ENCODE measurements at regions not wholly inside any gene's neighbourhood (a gene's known extent, or its start where the extent isn't known, plus 50 kb on each side); places are given as distances from the start of the nearest gene placed in this dataset.
"Not testable (repeated sequence)": the region's sequence is repeated elsewhere in the genome, so short reads cannot be mapped to it uniquely, and the experiment has no call there.

DNA sequence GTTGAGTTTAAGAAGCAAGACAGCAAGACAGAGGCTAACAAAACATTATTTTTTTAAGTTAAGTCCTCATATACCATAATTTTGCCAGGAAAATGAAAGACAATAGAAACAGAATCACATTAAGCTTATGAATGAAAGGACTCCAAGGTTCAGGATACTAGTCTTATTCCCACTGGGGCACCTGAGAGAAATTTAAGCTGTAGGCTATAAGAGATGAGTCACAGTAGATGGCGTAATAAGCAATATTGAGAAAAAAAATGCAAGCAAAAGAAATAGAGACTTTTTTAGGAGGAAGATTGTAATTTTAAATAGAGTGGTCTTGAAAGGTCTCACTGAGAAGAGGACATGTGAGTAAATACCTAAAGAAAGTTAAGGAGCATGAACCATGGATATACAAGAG is 57.1 kb upstream of the KIF2B start:
- TF ChIP-seq, protein P1, sequence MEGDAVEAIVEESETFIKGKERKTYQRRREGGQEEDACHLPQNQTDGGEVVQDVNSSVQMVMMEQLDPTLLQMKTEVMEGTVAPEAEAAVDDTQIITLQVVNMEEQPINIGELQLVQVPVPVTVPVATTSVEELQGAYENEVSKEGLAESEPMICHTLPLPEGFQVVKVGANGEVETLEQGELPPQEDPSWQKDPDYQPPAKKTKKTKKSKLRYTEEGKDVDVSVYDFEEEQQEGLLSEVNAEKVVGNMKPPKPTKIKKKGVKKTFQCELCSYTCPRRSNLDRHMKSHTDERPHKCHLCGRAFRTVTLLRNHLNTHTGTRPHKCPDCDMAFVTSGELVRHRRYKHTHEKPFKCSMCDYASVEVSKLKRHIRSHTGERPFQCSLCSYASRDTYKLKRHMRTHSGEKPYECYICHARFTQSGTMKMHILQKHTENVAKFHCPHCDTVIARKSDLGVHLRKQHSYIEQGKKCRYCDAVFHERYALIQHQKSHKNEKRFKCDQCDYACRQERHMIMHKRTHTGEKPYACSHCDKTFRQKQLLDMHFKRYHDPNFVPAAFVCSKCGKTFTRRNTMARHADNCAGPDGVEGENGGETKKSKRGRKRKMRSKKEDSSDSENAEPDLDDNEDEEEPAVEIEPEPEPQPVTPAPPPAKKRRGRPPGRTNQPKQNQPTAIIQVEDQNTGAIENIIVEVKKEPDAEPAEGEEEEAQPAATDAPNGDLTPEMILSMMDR (IDR thresholded peaks at IDR 0.05; ENCODE audit: insufficient read depth, missing control alignments): no peak
- DNase-seq (ENCODE audit: insufficient read length, low spot score): no peak
- FAIRE-seq: no peak

DNA sequence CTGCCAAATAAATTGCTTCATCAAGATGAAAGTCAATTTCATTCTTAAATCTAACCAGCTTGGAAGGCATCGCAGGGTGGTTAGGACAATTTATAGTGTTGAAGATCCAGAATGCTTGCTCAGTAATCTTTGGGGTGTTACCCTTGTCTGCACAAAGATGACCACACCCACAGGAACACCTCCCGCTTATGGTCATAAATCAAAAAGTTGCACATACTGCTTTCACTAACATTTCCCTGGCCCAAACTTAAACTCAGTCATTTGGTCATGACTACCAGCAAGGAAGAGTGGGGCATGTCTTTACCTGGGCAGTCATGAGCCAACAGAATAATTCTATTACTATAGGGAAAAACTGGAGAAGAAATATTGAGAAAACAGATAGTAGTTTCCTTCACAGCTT is 57.6 kb upstream of the KIF2B start:
- DNase-seq (ENCODE audit: insufficient read length, low spot score): no peak
- no peak for FAIRE-seq
- TF ChIP-seq, protein P1 (IDR thresholded peaks at IDR 0.05; ENCODE audit: insufficient read depth, missing control alignments): no peak

DNA sequence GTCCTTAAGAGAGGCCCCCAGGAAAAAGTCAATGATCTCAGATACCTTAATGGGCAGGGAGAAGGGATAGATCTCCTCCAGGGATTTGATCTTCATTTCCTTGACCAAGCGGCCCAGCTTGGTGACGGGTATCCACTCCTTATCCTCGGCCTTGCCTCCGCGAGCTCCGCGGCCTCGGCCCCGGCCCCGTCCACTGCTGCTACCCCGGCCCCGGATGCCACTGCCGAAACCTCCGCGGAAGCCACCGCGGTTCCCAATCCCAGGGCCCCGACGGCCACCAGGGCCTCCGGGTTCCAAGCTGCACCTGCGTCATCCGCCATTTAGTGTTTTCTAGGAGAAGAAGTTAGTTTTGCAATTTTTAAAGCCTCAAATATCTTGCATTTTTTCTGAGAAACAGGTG is 65.2 kb upstream of the KIF2B start:
- no peak for DNase-seq (ENCODE audit: insufficient read length, low spot score)
- FAIRE-seq: no peak
- TF ChIP-seq, protein P1 (IDR thresholded peaks at IDR 0.05; ENCODE audit: insufficient read depth, missing control alignments): no peak

DNA sequence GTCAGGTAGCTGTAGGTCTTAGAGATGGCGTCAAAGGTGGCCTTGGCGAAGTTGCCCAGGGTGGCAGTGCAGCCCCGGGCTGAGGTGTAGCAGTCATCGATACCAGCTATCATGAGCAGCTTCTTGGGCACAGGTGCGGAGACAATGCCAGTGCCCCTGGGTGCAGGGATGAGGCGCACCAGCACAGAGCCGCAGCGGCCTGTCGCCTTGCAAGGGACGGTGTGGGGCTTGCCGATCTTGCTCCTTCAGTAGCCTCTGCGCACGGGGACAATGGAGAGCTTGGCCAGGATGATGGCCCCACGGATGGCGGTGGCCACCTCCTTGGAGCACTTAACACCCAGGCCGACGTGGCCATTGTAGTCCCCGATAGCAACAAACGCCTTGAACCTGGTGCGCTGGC is 65.6 kb upstream of the KIF2B start:
- not testable (repeated sequence) for FAIRE-seq; DNase-seq (ENCODE audit: insufficient read length, low spot score)

DNA sequence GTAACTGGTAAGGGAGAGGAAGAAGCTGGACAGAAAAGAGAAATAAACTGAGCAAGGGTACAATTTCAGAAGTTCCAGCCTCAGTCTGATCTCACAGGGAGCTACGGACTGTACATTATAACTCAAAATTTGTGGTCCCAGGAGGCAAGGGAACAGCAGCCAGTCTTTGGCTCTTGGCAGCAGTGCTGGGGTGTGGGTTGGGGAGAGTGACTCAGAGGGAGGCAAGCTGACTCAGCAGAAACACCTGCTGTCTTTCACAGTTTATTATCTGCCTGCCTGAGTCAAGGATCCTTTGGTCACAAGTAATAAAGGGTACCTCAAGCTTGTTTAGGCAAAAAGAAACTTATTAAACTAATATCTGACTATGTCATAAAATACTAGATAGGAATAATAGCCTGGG is 73.5 kb upstream of the KIF2B start:
- DNase-seq (ENCODE audit: insufficient read length, low spot score) (no peak), FAIRE-seq (no peak)
- TF ChIP-seq, protein P1 (IDR thresholded peaks at IDR 0.05; ENCODE audit: insufficient read depth, missing control alignments): no peak

DNA sequence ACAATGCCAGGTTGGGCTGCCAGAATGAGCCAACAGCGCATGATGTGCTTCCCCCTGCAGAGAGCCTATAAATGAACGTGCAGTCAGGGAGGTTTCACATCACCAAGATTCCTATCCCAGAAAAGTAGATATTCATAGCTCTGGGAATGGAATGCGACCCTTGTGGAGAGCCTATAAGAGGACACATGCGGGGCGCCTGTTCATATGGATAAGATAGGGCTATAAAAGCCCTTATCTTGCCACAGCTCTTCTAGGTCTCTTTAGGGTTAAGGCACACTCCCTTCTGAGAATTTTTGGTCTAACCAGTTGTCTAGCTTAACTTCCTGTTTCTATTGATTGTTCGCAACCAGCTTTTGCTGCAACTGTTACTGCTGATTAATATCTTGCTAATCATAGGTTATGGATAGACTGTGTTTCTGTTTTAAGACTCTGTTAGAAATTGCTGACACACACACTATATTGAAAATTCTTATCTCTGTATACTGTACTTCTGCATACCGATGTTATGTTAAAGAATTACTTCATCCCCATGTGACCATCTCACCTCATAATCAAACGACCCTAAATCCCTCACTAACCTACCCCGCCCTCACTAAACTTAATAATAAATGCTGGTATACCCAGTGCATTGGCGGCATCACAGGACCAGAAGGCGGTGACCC is 74.4 kb upstream of the KIF2B start:
- not testable (repeated sequence) for FAIRE-seq; DNase-seq (ENCODE audit: insufficient read length, low spot score)

DNA sequence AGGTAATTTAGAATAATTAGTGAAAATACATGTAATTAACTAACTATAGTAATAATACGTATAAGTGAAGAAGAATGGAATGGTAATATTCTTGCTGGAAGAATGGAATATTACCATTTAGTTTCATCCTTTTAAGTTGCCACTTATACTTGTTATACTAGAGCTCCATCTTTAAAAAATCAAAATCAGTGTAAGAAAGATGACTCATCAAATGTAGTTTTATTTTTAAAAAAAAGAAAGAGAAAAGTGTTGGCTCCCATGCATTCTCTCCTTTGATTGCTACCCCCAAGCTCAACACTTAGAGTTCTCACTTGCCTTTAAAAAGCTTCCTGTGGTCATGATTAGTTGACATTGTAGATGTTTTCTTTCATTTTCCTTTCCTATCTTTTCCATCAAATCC is 82.4 kb upstream of the KIF2B start:
- TF ChIP-seq, protein P1 (IDR thresholded peaks at IDR 0.05; ENCODE audit: insufficient read depth, missing control alignments): no peak
- FAIRE-seq (no peak), DNase-seq (ENCODE audit: insufficient read length, low spot score) (no peak)

DNA sequence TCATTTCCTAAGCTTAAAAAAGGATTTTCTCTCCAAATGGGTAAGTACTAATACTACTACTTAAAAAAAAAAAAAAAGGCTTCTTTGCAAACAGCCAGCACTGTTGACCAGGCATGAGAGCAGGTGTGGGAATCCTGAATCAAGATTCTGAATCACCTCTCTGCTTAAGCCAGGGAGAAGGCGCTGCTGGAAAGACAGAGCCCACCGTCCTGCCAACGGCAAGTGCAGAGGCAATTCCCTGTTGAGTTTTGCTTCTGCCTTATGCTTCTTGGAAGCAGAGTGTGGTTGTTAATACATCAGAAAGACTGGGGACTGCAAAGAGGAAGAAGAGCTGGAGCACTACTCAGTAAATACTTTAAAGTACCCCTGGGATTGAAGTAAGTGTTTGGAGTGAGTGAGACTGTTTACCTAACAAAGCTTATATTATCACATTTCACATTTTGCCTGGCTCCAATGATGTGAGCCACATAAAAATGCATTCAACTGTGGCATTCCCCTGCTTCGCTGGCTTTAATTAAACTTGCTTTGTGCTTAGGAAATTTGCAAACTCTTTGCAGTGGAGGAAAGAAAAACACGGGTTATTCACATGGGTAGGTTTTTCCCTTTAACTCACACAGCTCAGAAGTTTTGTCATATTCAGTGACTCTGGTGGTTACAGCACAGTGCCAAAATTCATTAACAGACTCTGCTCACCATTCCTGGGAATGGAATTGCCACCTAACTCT is 86.0 kb upstream of the KIF2B start:
- FAIRE-seq: no peak
- no peak for DNase-seq (ENCODE audit: insufficient read length, low spot score)
- TF ChIP-seq, protein P1 (IDR thresholded peaks at IDR 0.05; ENCODE audit: insufficient read depth, missing control alignments): no peak
